ENCODE measurements at regions not wholly inside any gene's neighbourhood (a gene's known extent, or its start where the extent isn't known, plus 50 kb on each side); places are given as distances from the start of the nearest gene placed in this dataset.

DNA sequence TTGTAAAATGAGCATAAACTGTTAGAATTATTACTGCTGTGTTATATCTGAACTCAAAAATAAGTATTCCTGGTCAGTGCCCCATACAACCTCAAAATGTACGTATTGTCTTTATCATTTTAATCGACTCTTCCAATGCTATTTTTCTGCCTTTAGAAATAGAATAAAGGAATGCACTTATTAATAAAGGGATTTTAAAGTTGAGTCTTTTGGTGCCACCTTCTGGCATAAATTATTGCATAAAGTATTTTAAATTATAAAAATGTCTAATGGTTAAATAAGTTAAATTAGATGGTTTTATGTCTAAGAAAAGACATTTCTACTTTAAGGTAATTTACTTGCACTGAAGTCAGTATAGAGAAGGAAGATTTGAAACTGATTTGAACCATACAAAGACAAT lies 424.0 kb upstream of the NDST4 start:
- no peak overlapping the region for H3K18ac ChIP-seq (ENCODE audit: insufficient read length, low read depth, low read length)
- WGBS (ENCODE audit: extremely low coverage, insufficient read length, low lambda C conversion rate): no CpG with 5 or more reads among the region's 2 CpGs
- no peak overlapping the region for H2BK20ac ChIP-seq (ENCODE audit: low read depth, low read length, poor library complexity, severe bottlenecking)
- no peak overlapping the region for H3K4ac ChIP-seq (ENCODE audit: low read depth, low read length)
- H3K9me3 ChIP-seq (ENCODE audit: control insufficient read depth, low read depth, low read length): no peaks in the 10 kb centered on the region
- H3K9me3 Mint-ChIP-seq: no peaks in the 10 kb centered on the region
- H2AK5ac ChIP-seq (ENCODE audit: insufficient read length, low read length): no peak overlapping the region
- no peak for DNase-seq
- H3K36me3 Mint-ChIP-seq (ENCODE audit: insufficient read depth in 1 of 3, low read depth in 3 of 3): no peaks in the 10 kb centered on the region
- H2AFZ ChIP-seq (ENCODE audit: low read length): no peak overlapping the region
- no peak overlapping the region for H2BK5ac ChIP-seq (ENCODE audit: insufficient read length, low read length)
- H3K79me1 ChIP-seq (ENCODE audit: insufficient read depth, low read depth, low read length, poor library complexity, severe bottlenecking): no peaks in the 10 kb centered on the region
- no peak overlapping the region for H3K27ac ChIP-seq (ENCODE audit: insufficient read length, low read depth, low read length)
- H2BK15ac ChIP-seq (ENCODE audit: low read depth, low read length): no peak overlapping the region
- H3K79me2 ChIP-seq (ENCODE audit: insufficient read depth, low read length): no peaks in the 10 kb centered on the region
- no peaks in the 10 kb centered on the region for H3K23me2 ChIP-seq (ENCODE audit: insufficient read length, low read depth, low read length, poor library complexity, severe bottlenecking)
- no peak overlapping the region for H3K4me3 Mint-ChIP-seq
- H3K27me3 ChIP-seq (ENCODE audit: insufficient read depth, low read length): no peaks in the 10 kb centered on the region
- no peak overlapping the region for H3K27ac Mint-ChIP-seq
- no peaks in the 10 kb centered on the region for H3K27me3 Mint-ChIP-seq (ENCODE audit: low read depth)
- H3K23ac ChIP-seq (ENCODE audit: insufficient read length, low read depth, low read length): no peak overlapping the region
- H3K56ac ChIP-seq (ENCODE audit: insufficient read length, low read depth, low read length): no peak overlapping the region
- H3K14ac ChIP-seq (ENCODE audit: insufficient read depth, low read length): no peak overlapping the region
- H2BK12ac ChIP-seq (ENCODE audit: insufficient read length, low read depth, low read length): no peak overlapping the region
- no peak overlapping the region for H2BK120ac ChIP-seq (ENCODE audit: low read depth, low read length, poor library complexity, severe bottlenecking)
- no peaks in the 10 kb centered on the region for H4K20me1 ChIP-seq (ENCODE audit: control insufficient read depth, insufficient read depth, insufficient read length)
- no peak for TF ChIP-seq CTCF (conservative IDR thresholded peaks at IDR 0.05)
- H4K91ac ChIP-seq (ENCODE audit: insufficient read length, low read depth, low read length): no peak overlapping the region
- no peak overlapping the region for H3T11ph ChIP-seq (ENCODE audit: low read length)
- H4K5ac ChIP-seq (ENCODE audit: insufficient read length, low read depth, low read length): no peak overlapping the region
- no peaks in the 10 kb centered on the region for H3K4me1 ChIP-seq (ENCODE audit: insufficient read depth, low read length)
- H3K4me2 ChIP-seq (ENCODE audit: insufficient read depth, insufficient read length, low read length): no peak overlapping the region
- H4K8ac ChIP-seq (replicated peaks; ENCODE audit: insufficient read length, low read depth, low read length): no peak overlapping the region
- H3K4me1 Mint-ChIP-seq: no peaks in the 10 kb centered on the region
- no peak overlapping the region for H3K9ac ChIP-seq (ENCODE audit: extremely low read depth, insufficient read length, low read length)
